ENCODE measurements at regions not wholly inside any gene's neighbourhood (a gene's known extent, or its start where the extent isn't known, plus 50 kb on each side); places are given as distances from the start of the nearest gene placed in this dataset.

DNA sequence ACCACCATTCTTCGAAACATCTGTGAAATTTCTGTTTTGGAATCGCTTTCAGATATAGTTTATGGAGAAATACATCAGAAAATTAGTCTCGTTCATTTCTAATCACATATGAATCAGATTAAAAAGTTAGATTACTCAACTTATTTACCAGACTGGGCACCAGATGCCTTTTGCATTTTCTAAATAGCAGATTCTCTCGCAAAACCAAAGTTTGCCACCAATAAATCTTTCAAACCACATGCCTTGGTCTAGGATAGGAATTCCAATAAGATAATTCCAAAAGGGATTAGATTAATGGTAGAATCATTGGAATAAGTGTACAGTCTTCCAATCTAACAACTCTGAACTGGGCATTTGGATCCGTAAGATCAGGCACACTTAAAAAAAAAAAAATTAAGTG, 160.4 kb upstream of the TAB2 start:
- POLR2A ChIA-PET, result no interaction called here
- Mint-ChIP-seq H3K9me3 (no peaks in the 10 kb centered on the region), H3K4me1 (ENCODE audit: low read depth) (peaks cover 27% of the 10 kb centered on the region), H3K36me3 (ENCODE audit: low read depth) (no peaks in the 10 kb centered on the region), H3K27ac (no peak overlapping the region), H3K4me3 (no peak overlapping the region), H3K27me3 (no peaks in the 10 kb centered on the region)
- ATAC-seq (ENCODE audit: poor library complexity) (no peak), DNase-seq (no peak)
- no peak overlapping the region for H3K27ac ChIP-seq (ENCODE audit: low read depth in 1 of 2, low read length in 2 of 2)
- H3K4me1 ChIP-seq (ENCODE audit: insufficient read depth, low read length), result peaks cover 26% of the 10 kb centered on the region
- H3K36me3 ChIP-seq (ENCODE audit: insufficient read depth, low read length), result no peaks in the 10 kb centered on the region
- intact Hi-C loops (cut with DNase I, micrococcal nuclease), result no loop called here
- no peaks in the 10 kb centered on the region for H3K27me3 ChIP-seq (ENCODE audit: control insufficient read depth in 1 of 2, insufficient read depth in 2 of 2, low read length in 2 of 2)
- H3K4me3 ChIP-seq (ENCODE audit: low read length), result no peak overlapping the region
- CTCF ChIA-PET, result no interaction called here
- H3K9me3 ChIP-seq (ENCODE audit: control insufficient read depth in 1 of 2, insufficient read depth in 1 of 2, low read length in 2 of 2), result no peaks in the 10 kb centered on the region
- TF ChIP-seq, protein P1, sequence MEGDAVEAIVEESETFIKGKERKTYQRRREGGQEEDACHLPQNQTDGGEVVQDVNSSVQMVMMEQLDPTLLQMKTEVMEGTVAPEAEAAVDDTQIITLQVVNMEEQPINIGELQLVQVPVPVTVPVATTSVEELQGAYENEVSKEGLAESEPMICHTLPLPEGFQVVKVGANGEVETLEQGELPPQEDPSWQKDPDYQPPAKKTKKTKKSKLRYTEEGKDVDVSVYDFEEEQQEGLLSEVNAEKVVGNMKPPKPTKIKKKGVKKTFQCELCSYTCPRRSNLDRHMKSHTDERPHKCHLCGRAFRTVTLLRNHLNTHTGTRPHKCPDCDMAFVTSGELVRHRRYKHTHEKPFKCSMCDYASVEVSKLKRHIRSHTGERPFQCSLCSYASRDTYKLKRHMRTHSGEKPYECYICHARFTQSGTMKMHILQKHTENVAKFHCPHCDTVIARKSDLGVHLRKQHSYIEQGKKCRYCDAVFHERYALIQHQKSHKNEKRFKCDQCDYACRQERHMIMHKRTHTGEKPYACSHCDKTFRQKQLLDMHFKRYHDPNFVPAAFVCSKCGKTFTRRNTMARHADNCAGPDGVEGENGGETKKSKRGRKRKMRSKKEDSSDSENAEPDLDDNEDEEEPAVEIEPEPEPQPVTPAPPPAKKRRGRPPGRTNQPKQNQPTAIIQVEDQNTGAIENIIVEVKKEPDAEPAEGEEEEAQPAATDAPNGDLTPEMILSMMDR (IDR thresholded peaks at IDR 0.05), result no peak

DNA sequence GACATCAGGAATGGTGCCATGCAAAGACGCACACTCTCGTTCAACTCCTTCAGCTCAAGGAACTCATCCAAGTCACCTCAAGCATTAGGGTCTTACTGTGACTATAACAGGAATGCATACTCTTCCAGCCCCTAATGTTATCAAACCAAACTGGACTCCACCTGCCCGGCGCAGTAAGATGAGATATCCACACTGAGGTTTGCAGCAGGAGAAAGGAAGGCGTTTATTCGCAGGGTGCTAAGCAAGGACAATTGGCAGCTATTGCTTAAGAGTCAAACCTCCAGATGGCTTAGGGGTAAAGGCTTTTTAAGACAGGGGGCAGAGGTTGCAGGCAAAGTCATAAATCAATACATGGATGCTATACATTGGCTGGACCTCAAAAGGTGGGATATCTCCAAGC, 159.4 kb upstream of the TAB2 start:
- CTCF ChIA-PET, result no interaction called here
- Histone ChIP-seq H3K27ac (ENCODE audit: low read depth in 1 of 2, low read length in 2 of 2) (no peak overlapping the region), H3K9me3 (ENCODE audit: control insufficient read depth in 1 of 2, insufficient read depth in 1 of 2, low read length in 2 of 2) (no peaks in the 10 kb centered on the region), H3K4me1 (ENCODE audit: insufficient read depth, low read length) (peaks cover 17% of the 10 kb centered on the region), H3K36me3 (ENCODE audit: insufficient read depth, low read length) (no peaks in the 10 kb centered on the region), H3K4me3 (ENCODE audit: low read length) (no peak overlapping the region), H3K27me3 (ENCODE audit: control insufficient read depth in 1 of 2, insufficient read depth in 2 of 2, low read length in 2 of 2) (no peaks in the 10 kb centered on the region)
- ATAC-seq (ENCODE audit: poor library complexity) (no peak), DNase-seq (no peak)
- Mint-ChIP-seq H3K4me3 (no peak overlapping the region), H3K9me3 (no peaks in the 10 kb centered on the region), H3K27me3 (no peaks in the 10 kb centered on the region), H3K4me1 (ENCODE audit: low read depth) (peaks cover 18% of the 10 kb centered on the region), H3K36me3 (ENCODE audit: low read depth) (no peaks in the 10 kb centered on the region), H3K27ac (no peak overlapping the region)
- intact Hi-C loops (cut with DNase I, micrococcal nuclease), result no loop called here
- TF ChIP-seq, protein P1 (IDR thresholded peaks at IDR 0.05), result no peak
- POLR2A ChIA-PET, result interaction anchor here (1.4 kb wide), 1 partner anchor 8 kb away, joined by 3 read pairs; no protein-coding TSS in a partner anchor

DNA sequence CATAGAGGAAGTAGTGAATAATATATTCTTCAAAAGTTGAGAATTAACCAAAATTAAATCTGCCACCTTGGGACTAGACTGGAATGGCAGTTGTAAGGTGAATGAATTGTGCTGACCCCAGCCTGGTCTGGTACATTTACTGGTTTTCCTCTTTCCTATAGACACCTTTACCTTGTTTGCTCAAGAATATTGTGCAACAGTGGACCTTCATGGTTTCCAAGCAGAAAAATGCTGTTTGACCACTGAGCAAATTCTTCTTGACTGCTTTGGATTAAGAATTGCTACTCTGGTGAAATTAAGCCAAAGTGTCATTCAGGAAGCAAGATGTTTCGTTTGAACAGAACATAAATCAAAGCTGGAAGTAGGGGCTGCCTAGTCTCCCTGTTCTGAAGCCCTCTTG, 156.6 kb upstream of the TAB2 start:
- Histone ChIP-seq H3K36me3 (ENCODE audit: insufficient read depth, low read length) (no peaks in the 10 kb centered on the region), H3K4me1 (ENCODE audit: insufficient read depth, low read length) (no peaks in the 10 kb centered on the region), H3K9me3 (ENCODE audit: control insufficient read depth in 1 of 2, insufficient read depth in 1 of 2, low read length in 2 of 2) (no peaks in the 10 kb centered on the region), H3K4me3 (ENCODE audit: low read length) (no peak overlapping the region), H3K27me3 (ENCODE audit: control insufficient read depth in 1 of 2, insufficient read depth in 2 of 2, low read length in 2 of 2) (no peaks in the 10 kb centered on the region), H3K27ac (ENCODE audit: low read depth in 1 of 2, low read length in 2 of 2) (no peak overlapping the region)
- intact Hi-C loops (cut with DNase I, micrococcal nuclease), result no loop called here
- no peaks in the 10 kb centered on the region for H3K36me3 Mint-ChIP-seq (ENCODE audit: low read depth)
- H3K4me3 Mint-ChIP-seq, result no peak overlapping the region
- TF ChIP-seq, protein P1 (IDR thresholded peaks at IDR 0.05), result no peak
- ATAC-seq (ENCODE audit: poor library complexity), result no peak
- ChIA-PET CTCF (interaction anchor here (0.6 kb wide), 1 partner anchor 74 kb away, joined by 3 read pairs; no protein-coding TSS in a partner anchor), POLR2A (no interaction called here)
- no peaks in the 10 kb centered on the region for H3K27me3 Mint-ChIP-seq
- DNase-seq, result no peak
- H3K9me3 Mint-ChIP-seq, result no peaks in the 10 kb centered on the region
- H3K27ac Mint-ChIP-seq, result no peak overlapping the region
- H3K4me1 Mint-ChIP-seq (ENCODE audit: low read depth), result peaks cover 3% of the 10 kb centered on the region

All from CD4-positive, alpha-beta T cell (primary cell).